NCI-H1436 (cell line): ENCODE measurements at regions not wholly inside any gene's neighbourhood (a gene's known extent, or its start where the extent isn't known, plus 50 kb on each side); places are given as distances from the start of the nearest gene placed in this dataset.

Experiments used
- DNase-seq: peaks from one replicate; lab custom pipeline; 2025; lab: John Stamatoyannopoulos, UW

- DNase-seq: no peak
Measured at GRCh38 chr21:25133939-25134338, 473.3 kb downstream of the MRPL39 start.

- no peak for DNase-seq
Measured at GRCh38 chr21:25127811-25128210, 479.5 kb downstream of the MRPL39 start.

DNA sequence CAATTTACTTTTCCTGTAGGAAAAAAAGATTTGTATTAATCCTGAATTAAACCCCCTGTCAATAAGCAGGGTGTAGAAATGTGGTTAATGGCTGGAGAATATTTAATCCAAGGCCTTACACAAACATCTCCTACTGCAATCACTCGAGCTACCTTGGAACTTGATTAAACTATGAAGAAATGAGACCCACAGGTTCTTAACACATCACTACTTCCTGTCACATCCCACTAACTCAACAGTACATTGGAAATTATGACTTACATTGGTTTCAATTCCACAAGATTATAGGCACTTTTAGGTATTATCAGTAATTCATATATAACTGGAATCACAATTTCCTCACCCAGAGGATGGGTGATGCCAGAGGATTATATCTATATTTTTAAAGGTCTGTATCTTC, 480.3 kb downstream of the MRPL39 start:
- no peak for DNase-seq

DNA sequence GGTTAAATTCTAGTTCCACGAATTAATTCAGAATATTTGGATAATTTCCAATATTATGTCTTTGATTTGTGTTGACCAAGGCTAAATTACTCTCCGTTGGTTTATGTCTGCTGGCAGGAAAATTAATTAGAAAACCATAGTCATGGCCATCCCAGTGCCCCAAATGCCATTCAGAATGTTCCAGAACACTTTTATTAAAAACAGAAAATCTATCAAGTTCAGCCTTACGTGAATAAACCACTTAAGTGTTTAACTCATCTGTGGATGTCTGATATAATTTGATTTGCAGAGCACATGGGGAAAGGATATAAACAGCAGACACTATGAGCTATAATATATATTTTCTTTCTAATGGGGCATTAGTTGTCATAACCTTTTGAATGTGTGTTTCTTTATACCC, 480.7 kb downstream of the MRPL39 start:
- DNase-seq: no peak

DNA sequence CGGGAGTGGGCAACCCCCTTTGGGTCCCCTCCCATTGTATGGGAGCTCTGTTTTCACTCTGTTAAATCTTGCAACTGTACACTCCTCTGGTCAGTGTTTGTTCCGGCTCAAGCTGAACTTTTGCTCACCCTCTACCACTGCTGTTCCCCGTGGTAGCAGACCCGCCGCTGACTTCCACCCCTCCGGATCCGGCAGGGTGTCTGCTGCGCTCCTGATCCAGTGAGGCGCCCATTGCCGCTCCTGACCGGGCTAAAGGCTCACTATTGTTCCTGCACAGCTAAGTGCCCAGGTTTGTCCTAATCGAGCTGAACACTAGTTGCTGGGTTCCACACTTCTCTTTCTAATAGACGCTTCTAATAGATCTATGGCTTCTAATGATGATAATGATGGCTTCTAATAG, 488.6 kb downstream of the MRPL39 start:
- no peak for DNase-seq

GRCh38 chr21:25115021-25115420, 492.3 kb downstream of the MRPL39 start:
- DNase-seq: no peak

DNA sequence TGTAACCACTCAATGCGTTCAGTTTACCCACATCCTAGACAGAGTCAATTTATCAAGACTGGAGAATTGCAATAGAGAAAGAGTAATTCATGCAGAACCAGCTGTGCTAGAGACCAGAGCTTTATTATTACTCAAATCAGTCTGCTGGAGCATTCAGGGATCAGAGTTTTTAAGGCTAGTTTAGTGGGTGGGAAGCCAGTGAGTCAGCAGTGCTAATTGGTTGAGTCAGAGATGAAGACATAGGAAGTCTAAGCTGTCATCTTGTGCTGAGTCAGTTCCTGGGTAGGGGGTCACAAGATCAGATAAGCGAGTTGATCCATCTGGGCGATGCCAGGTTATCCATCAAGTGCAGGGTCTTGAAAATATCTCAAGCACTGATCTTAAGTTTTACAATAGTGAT, 499.6 kb downstream of the MRPL39 start:
- DNase-seq: no peak

DNA sequence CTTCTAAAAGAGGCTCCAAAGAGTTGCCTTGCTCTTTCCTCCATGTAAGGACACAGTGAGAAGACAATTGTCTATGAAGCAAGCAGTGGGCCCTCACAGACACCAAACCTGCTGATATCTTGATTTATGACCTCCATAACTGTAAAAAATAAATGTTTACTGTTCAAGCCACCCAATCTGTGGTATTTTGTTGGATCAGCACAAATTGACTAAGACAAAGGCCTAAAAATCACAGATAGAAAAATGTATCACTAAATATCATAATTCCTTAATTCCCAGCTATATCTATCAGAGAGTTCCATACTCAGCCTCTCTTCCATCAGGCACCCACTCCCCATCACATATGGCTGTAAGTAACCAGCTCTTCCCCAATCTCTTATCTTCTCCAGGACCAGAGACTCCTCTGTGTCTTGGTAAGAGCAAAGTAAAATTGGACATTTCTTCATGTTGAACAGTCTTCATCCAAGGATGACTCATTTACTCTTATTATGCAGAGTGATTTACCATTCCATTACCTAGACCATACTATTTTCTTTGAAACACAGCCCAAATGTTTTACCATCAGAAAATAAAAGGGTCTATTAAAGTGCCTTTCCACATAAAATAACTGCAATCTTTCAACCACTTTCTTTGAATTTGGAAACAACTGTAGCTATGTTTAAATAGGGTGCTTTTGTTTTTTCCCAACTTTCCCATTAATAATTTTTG, 503.6 kb downstream of the MRPL39 start:
- no peak for DNase-seq

- DNase-seq: no peak
Measured at GRCh38 chr21:25097648-25098047, 509.6 kb downstream of the MRPL39 start.

DNA sequence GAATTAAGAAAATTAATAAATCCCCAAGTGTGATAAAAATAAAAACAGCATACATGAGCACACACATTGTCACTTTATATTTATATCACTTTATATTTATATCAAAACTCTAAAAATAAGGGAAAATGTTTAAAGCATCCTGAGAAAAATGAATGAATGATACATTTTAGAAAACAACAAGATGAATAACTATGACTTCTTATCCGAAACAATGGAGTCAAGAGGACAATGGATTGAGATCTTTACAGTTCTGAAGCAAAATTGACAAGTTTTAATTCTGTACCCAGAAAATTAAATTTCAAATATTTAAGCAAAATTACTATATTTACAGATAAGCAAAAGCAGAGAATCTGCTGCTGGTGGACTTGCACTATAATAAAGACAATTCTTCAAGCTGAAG, 512.6 kb downstream of the MRPL39 start:
- DNase-seq: no peak

DNA sequence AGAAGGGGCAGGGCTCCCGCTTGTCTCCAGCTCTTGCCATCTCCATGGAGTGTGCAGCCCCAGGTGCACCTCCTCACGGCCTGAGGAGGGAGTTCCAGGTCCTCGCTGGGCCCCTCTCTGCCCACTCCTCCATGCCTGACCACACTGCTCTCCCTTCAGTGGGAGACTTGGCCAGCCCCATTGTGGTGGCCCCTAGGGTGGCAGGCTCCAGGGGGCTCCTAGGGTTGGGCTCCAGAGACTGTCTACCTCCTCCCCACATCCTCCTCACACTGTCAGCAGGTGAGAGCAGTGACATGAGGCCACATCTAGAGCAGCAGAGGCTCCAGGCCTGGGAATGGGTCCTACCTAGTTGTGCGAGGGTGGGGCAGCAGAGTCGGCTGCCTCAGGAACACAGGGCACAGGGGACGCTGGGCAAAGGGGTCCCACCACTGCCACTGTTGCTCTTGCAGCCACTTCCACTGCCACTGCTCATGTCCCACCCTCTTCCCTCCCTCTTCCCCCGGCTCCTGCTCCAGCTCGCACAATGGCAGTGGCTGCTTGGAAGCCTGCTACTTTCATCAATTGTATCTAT, 514.8 kb downstream of the MRPL39 start:
- DNase-seq: no peak

DNA sequence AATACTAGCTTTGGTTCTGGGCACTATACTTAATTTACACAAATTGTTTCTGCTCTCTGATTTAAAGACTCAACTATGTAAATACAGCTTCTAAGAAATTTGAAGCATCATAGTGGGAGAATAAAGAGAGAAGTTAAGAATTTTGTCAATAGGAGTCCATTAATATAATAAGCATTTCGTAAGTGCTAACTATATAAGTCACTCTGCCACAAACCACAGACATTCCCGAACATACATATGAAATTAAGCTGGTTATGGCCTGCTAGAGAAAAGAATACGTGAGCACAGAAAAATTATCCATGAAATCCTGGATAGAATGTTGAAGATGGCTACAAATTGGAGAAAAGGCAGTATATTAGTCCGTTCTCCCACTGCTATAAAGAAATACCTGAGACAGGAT, 526.2 kb downstream of the MRPL39 start:
- no peak for DNase-seq

- no peak for DNase-seq
Measured at GRCh38 chr21:25080661-25081060, 526.6 kb downstream of the MRPL39 start.

DNA sequence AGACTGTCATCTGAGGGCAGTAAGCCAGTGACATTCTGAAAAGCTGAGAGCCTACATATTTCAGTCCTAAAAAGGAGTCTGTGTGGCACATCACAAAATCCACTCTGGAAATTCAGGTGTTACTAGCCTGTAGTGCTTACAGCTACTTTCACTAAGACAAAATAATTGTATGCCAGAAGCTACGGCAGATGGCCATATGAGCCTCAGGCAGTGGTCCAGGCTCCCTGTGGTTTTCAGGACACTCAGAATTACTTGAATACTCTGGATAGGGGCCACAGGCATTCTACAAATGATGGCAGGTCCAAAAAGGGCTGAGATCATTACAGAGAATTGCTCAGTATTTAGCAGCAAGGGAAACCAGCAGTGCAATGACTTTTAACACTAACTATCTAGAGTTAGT, 527.1 kb downstream of the MRPL39 start:
- no peak for DNase-seq

DNA sequence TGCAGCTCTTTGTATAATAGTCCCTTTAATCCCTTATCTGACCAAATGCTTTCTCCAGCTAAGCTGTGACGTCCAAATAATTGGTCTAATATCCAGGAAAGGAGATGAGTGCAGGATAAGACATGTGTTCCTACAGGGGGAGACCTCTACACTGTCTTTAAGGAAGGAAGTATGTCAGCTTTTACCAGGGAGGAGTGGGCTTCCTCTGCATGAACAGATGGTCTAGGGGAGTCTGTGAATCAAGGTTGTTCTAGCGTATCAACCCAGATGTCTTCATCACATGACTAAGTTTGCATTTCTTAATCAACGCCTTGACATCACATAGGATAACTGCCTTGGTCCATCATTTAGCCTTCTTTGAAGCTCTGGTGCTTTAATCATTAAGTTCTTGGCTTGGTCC, 528.2 kb downstream of the MRPL39 start:
- DNase-seq: no peak

- DNase-seq: no peak
Measured at GRCh38 chr21:25062061-25062460, 545.2 kb downstream of the MRPL39 start.

DNA sequence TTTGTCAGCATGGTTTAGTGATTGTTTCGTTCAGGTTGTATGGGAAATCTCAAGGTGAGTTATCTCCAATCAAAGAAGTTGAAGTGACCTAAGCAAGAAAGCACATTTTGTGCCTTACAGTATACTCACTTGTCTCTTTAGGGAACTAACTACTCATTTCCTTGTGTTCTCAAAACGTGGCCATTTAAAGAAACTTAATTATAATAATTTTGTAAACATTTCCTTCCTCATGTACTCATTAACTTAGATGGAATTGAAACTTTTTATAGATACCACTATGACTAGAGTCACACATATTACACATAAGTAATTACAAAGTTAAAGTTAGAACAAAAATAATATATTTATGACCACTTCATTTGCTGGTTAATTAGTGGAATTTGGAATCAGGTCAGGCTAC, 552.6 kb downstream of the MRPL39 start:
- DNase-seq: no peak

DNA sequence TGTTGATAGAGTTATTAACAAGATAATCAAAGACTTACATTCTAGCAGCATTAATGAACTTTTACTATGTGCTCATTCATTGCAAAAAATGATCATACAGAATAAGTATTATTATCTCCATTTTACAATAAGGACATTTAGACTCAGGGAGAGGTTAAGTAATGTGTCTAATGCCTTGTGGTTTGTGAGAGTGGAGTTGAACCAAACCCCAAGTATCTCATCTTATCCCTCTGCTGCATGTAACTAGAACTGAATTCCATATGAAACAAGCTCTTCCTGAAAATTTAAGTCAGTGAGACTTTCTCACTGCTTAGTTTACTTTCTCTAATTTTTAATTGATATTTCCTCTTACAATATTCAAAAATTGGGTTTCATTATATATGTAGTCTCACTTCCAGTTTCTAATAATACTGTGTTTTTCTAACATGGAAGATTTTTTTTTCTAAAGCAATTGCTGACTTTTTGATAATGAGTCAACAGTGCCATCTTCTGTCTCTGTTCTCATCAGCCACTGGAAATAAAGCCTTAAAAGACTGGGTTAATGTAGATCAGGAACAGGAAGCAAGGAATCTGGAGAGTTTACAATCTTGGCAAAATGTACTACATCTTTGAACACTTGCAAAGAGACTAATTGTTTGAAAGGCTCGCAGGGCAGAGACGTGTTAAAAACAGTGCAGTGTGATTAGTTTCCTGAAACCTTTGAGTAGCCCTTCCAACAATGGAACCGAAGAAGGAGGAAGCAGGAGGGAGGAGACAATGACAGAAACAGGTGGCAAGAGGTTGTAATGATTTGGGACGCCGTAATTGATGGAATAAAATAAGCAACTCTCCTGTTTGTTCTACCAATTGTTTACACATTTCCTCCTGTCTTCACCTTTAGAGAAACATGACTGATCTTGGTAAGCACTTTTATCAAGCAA, 567.6 kb downstream of the MRPL39 start:
- peak; percentile 62 for DNase-seq

DNA sequence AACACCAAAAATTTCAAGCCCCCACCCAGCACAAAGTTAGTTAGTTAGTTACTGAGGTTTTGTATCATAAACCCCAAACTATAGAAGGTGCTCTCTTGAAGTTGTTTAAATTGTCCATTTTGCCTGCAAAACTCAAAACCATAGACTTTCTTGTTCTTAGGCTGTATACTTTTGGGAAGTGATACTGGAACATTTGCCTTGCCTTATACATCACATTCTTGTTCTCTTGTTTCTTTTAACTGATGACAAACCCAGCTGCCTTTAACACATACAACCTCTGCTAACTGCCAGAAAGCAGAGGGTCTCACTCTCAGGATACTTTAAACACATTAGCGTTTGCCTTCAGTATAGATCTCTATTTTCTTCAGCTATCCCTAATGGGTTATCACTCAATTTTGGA, 570.5 kb downstream of the MRPL39 start:
- no peak for DNase-seq

DNA sequence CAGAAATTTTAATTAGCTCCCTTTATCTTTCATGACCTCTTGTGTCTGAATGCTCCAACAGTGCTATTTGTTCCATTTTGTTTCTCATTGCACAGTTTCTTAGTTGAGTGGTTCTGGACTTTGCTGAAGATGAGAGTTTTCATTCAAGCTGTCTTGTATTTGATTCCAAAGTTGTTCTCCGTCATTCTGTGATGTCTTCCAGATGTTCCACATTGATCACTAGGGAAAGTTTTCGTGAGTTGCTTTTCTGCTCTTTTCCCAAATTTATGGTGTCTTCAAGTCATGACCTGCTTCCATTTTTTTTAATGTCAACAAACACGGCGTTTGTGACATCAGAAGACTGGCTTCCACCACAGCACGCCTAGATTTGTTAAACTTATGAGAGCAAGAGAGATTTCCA, 575.5 kb downstream of the MRPL39 start:
- no peak for DNase-seq

- no peak for DNase-seq
Measured at GRCh38 chr21:25029580-25029979, 577.7 kb downstream of the MRPL39 start.

- DNase-seq: no peak
Measured at GRCh38 chr21:25025596-25025995, 581.7 kb downstream of the MRPL39 start.

DNA sequence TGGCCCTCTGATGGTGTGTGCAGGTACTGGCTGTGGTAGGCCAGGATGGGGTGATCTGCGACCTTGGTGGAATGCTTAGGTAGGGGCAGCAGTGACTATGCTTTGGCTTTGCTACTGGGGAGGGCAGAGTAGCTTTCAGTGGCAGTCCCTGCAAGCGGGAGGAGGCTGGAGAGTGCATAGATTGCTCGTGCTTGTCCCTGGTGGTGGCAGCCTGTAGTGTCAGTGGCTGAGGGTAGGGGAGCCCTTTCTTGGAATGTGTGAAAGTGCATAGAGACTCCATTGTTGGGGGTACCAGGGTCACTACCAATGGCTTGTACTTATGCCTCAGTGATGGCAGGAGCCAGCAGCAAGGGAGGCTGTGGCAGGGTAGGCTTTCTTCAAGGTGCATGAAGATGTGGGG, 582.6 kb downstream of the MRPL39 start:
- DNase-seq: no peak
